ENCODE measurements at regions not wholly inside any gene's neighbourhood (a gene's known extent, or its start where the extent isn't known, plus 50 kb on each side); places are given as distances from the start of the nearest gene placed in this dataset.
A peak's percentile ranks its signal among the peaks of the same experiment; 100 is the strongest.

GRCh38 chr3:72245183-72245811 is 460.3 kb upstream of the PROK2 start:
- peak; percentile 81 for DNase-seq

- DNase-seq: no peak
Measured at GRCh38 chr3:72244396-72244795, 459.4 kb upstream of the PROK2 start.

- peak; percentile 38 for DNase-seq
Measured at GRCh38 chr3:72242326-72242725, 457.4 kb upstream of the PROK2 start.

GRCh38 chr3:72241525-72241924 is 456.6 kb upstream of the PROK2 start:
- DNase-seq: peak; percentile 8

GRCh38 chr3:72240531-72240930 is 455.6 kb upstream of the PROK2 start:
- peak; percentile 1 for DNase-seq

GRCh38 chr3:72238801-72239200 is 453.9 kb upstream of the PROK2 start:
- peak; percentile 22 for DNase-seq

GRCh38 chr3:72238010-72238691 is 453.2 kb upstream of the PROK2 start:
- peak; percentile 40 for DNase-seq

GRCh38 chr3:72237679-72238009 is 452.7 kb upstream of the PROK2 start:
- DNase-seq: peak; percentile 5

- peak; percentile 64 for DNase-seq
Measured at GRCh38 chr3:72234391-72234790, 449.4 kb upstream of the PROK2 start.

- DNase-seq: no peak
Measured at GRCh38 chr3:72233571-72233970, 448.6 kb upstream of the PROK2 start.

GRCh38 chr3:72232777-72233176 is 447.8 kb upstream of the PROK2 start:
- no peak for DNase-seq

- DNase-seq: no peak
Measured at GRCh38 chr3:72232331-72232730, 447.4 kb upstream of the PROK2 start.

GRCh38 chr3:72231439-72232196 is 446.7 kb upstream of the PROK2 start:
- no peak for DNase-seq

GRCh38 chr3:72230774-72231379 is 445.9 kb upstream of the PROK2 start:
- DNase-seq: no peak

GRCh38 chr3:72229952-72230351 is 445.0 kb upstream of the PROK2 start:
- DNase-seq: no peak

GRCh38 chr3:72227486-72228070 is 442.6 kb upstream of the PROK2 start:
- no peak for DNase-seq

GRCh38 chr3:72224804-72225509 is 440.0 kb upstream of the PROK2 start:
- no peak for DNase-seq

- no peak for DNase-seq
Measured at GRCh38 chr3:72223628-72224027, 438.7 kb upstream of the PROK2 start.

GRCh38 chr3:72223116-72223515 is 438.2 kb upstream of the PROK2 start:
- DNase-seq: peak; percentile 75

- no peak for DNase-seq
Measured at GRCh38 chr3:72222410-72222809, 437.5 kb upstream of the PROK2 start.

- DNase-seq: no peak
Measured at GRCh38 chr3:72220946-72221345, 436.0 kb upstream of the PROK2 start.

- no peak for DNase-seq
Measured at GRCh38 chr3:72219752-72220151, 434.8 kb upstream of the PROK2 start.

- DNase-seq: no peak
Measured at GRCh38 chr3:72217570-72217969, 432.6 kb upstream of the PROK2 start.

Measured in left hindlimb (tissue), 1 donor.